Ishikawa (cell line): ENCODE measurements at regions not wholly inside any gene's neighbourhood (a gene's known extent, or its start where the extent isn't known, plus 50 kb on each side); places are given as distances from the start of the nearest gene placed in this dataset.

Source experiments
- CEBPB ChIP-seq: IDR thresholded peaks from 2 replicates; pipeline ENCODE4 v1.6.1; 2012
- EGR1 ChIP-seq: IDR thresholded peaks from 2 replicates; pipeline ENCODE4 v1.6.1; 2012
- EP300 ChIP-seq: IDR thresholded peaks from 2 replicates; pipeline ENCODE4 v1.6.1; 2012; ENCODE audit warnings: borderline replicate concordance
- MAX ChIP-seq: IDR thresholded peaks from 2 replicates; pipeline ENCODE4 v1.6.1; 2012
- NFIC ChIP-seq: IDR thresholded peaks from 2 replicates; pipeline ENCODE4 v1.6.1; 2012
- USF1 ChIP-seq: IDR thresholded peaks from 2 replicates; pipeline ENCODE4 v1.6.1; 2012
- YY1 ChIP-seq: IDR thresholded peaks from 2 replicates; pipeline ENCODE4 v1.6.1; 2012; ENCODE audit warnings: low read depth
- ZBTB7A ChIP-seq: IDR thresholded peaks from 2 replicates; pipeline ENCODE4 v1.6.1; 2012; ENCODE audit warnings: low read depth

- TF ChIP-seq YY1 (no peak), ZBTB7A (0 out of 2 replicates have a peak, but pooled peaks have one; percentile 49), MAX (no peak), EGR1 (no peak), EP300 (peak; percentile 80), CEBPB (no peak), NFIC (peak; percentile 81), USF1 (0 out of 2 replicates have a peak, but pooled peaks have one; percentile 12)
Observed at GRCh38 chr11:27209562-27210005, 153.4 kb downstream of the CCDC34 start.
